H9 (cell line): ENCODE measurements at regions not wholly inside any gene's neighbourhood (a gene's known extent, or its start where the extent isn't known, plus 50 kb on each side); places are given as distances from the start of the nearest gene placed in this dataset.

Experiments
- DNase-seq: peaks from one replicate; pipeline ENCODE4 v3.0.0-alpha.2; 2017
- H2AFZ ChIP-seq: one replicate; pipeline ENCODE4 v1.6.1; 2013; ENCODE audit warnings: mild to moderate bottlenecking, low read length, control low read depth, moderate library complexity
- H2AK5ac ChIP-seq: 2 replicates; pipeline ENCODE4 v1.6.1; 2013; ENCODE audit warnings: low read length, control low read depth, mixed read lengths; ENCODE audit not compliant: insufficient read length
- H2BK120ac ChIP-seq: one replicate; pipeline ENCODE4 v1.6.1; 2013; ENCODE audit warnings: low read depth, mild to moderate bottlenecking, low read length, control low read depth, inconsistent platforms; ENCODE audit not compliant: poor library complexity, severe bottlenecking
- H2BK12ac ChIP-seq: 2 replicates; pipeline ENCODE4 v1.6.1; 2013; ENCODE audit warnings: low read length, control low read depth, mixed read lengths, low read depth; ENCODE audit not compliant: insufficient read length
- H2BK15ac ChIP-seq: 2 replicates; pipeline ENCODE4 v1.6.1; 2013; ENCODE audit warnings: low read depth, low read length, control low read depth
- H2BK20ac ChIP-seq: one replicate; pipeline ENCODE4 v1.6.1; 2013; ENCODE audit warnings: low read depth, mild to moderate bottlenecking, low read length, control low read depth, inconsistent platforms; ENCODE audit not compliant: poor library complexity, severe bottlenecking
- H2BK5ac ChIP-seq: 2 replicates; pipeline ENCODE4 v1.6.1; 2013; ENCODE audit warnings: low read length, control low read depth, mixed read lengths; ENCODE audit not compliant: insufficient read length
- H3K14ac ChIP-seq: 2 replicates; pipeline ENCODE4 v1.6.1; 2013; ENCODE audit warnings: low read length, control low read depth; ENCODE audit not compliant: insufficient read depth
- H3K18ac ChIP-seq: 2 replicates; pipeline ENCODE4 v1.6.1; 2013; ENCODE audit warnings: low read depth, mild to moderate bottlenecking, mixed read lengths, low read length, control low read depth; ENCODE audit not compliant: insufficient read length
- H3K23ac ChIP-seq: 2 replicates; pipeline ENCODE4 v1.6.1; 2013; ENCODE audit warnings: low read length, control low read depth, mixed read lengths, low read depth; ENCODE audit not compliant: insufficient read length
- H3K23me2 ChIP-seq: 2 replicates; pipeline ENCODE4 v1.6.1; 2013; ENCODE audit warnings: low read depth, mild to moderate bottlenecking, mixed read lengths, low read length, control low read depth; ENCODE audit not compliant: insufficient read length, poor library complexity, severe bottlenecking
- H3K27ac ChIP-seq: 2 replicates; pipeline ENCODE4 v1.5.1; 2013; ENCODE audit warnings: low read length, control low read depth, mixed read lengths, low read depth; ENCODE audit not compliant: insufficient read length
- H3K27me3 ChIP-seq: 2 replicates; pipeline ENCODE4 v1.6.1; 2013; ENCODE audit warnings: low read length, control low read depth, inconsistent platforms; ENCODE audit not compliant: insufficient read depth
- H3K4ac ChIP-seq: 2 replicates; pipeline ENCODE4 v1.6.1; 2013; ENCODE audit warnings: low read depth, mild to moderate bottlenecking, control low read depth, inconsistent platforms, low read length, moderate library complexity
- H3K4me1 ChIP-seq: 2 replicates; pipeline ENCODE4 v1.6.1; 2013; ENCODE audit warnings: low read length, control low read depth, inconsistent platforms; ENCODE audit not compliant: insufficient read depth
- H3K4me2 ChIP-seq: 2 replicates; pipeline ENCODE4 v1.6.1; 2013; ENCODE audit warnings: low read length, control low read depth, mixed read lengths; ENCODE audit not compliant: insufficient read length, insufficient read depth
- H3K56ac ChIP-seq: 2 replicates; pipeline ENCODE4 v1.6.1; 2013; ENCODE audit warnings: low read depth, mild to moderate bottlenecking, mixed read lengths, low read length, control low read depth; ENCODE audit not compliant: insufficient read length
- H3K79me1 ChIP-seq: 2 replicates; pipeline ENCODE4 v1.6.1; 2013; ENCODE audit warnings: low read depth, mild to moderate bottlenecking, moderate library complexity, low read length, control low read depth, inconsistent platforms; ENCODE audit not compliant: insufficient read depth, poor library complexity, severe bottlenecking
- H3K79me2 ChIP-seq: 2 replicates; pipeline ENCODE4 v1.6.1; 2013; ENCODE audit warnings: low read length, control low read depth, inconsistent platforms; ENCODE audit not compliant: insufficient read depth
- H3K9ac ChIP-seq: 2 replicates; pipeline ENCODE4 v1.6.1; 2013; ENCODE audit warnings: low read length, control low read depth, mixed read lengths; ENCODE audit not compliant: insufficient read length; ENCODE audit errors: extremely low read depth
- H3K9me3 ChIP-seq: one replicate; pipeline ENCODE4 v1.6.1; 2013; ENCODE audit warnings: low read depth, low read length, inconsistent platforms; ENCODE audit not compliant: control insufficient read depth
- H3T11ph ChIP-seq: one replicate; pipeline ENCODE4 v1.6.1; 2013; ENCODE audit warnings: mild to moderate bottlenecking, low read length, control low read depth, inconsistent platforms
- H4K20me1 ChIP-seq: one replicate; pipeline ENCODE4 v1.6.1; 2013; ENCODE audit not compliant: control insufficient read depth, insufficient read length, insufficient read depth
- H4K5ac ChIP-seq: 2 replicates; pipeline ENCODE4 v1.6.1; 2013; ENCODE audit warnings: low read depth, mild to moderate bottlenecking, mixed read lengths, low read length, control low read depth; ENCODE audit not compliant: insufficient read length
- H4K8ac ChIP-seq: replicated peaks from 2 replicates; pipeline ENCODE4 v1.6.1; 2013; ENCODE audit warnings: low read length, control low read depth, mixed read lengths, low read depth; ENCODE audit not compliant: insufficient read length
- H4K91ac ChIP-seq: 2 replicates; pipeline ENCODE4 v1.6.1; 2013; ENCODE audit warnings: low read depth, mild to moderate bottlenecking, moderate library complexity, mixed read lengths, low read length, control low read depth; ENCODE audit not compliant: insufficient read length
- H3K27ac Mint-ChIP-seq, 3 experiments: 2 replicates in 2 of 3; 3 replicates in 1 of 3; pipeline ENCODE4 v1.8.0; 2020 to 2021; ENCODE audit warnings: mixed read lengths in 3 of 3, mild to moderate bottlenecking in 1 of 3, moderate library complexity in 1 of 3
- H3K27me3 Mint-ChIP-seq: 2 replicates; pipeline ENCODE4 v1.8.0; 2021; ENCODE audit warnings: low read depth, mild to moderate bottlenecking, moderate library complexity, mixed read lengths
- H3K36me3 Mint-ChIP-seq, 3 experiments: 2 replicates in 2 of 3; 3 replicates in 1 of 3; pipeline ENCODE4 v1.8.0; 2020 to 2021; ENCODE audit warnings: low read depth in 3 of 3, mixed read lengths in 3 of 3; ENCODE audit not compliant: insufficient read depth in 1 of 3
- H3K4me1 Mint-ChIP-seq, 2 experiments: 2 replicates each; pipeline ENCODE4 v1.8.0; 2020; ENCODE audit warnings: mixed read lengths in 2 of 2
- H3K4me3 Mint-ChIP-seq, 2 experiments: 2 replicates in 1 of 2; 3 replicates in 1 of 2; pipeline ENCODE4 v1.8.0; 2020 to 2021; ENCODE audit warnings: mild to moderate bottlenecking in 2 of 2, mixed read lengths in 2 of 2, moderate library complexity in 1 of 2
- H3K9me3 Mint-ChIP-seq, 2 experiments: 2 replicates in 1 of 2; 3 replicates in 1 of 2; pipeline ENCODE4 v1.8.0; 2020; ENCODE audit warnings: mild to moderate bottlenecking in 2 of 2, mixed read lengths in 2 of 2, moderate library complexity in 1 of 2
- TF ChIP-seq, protein P1 (sequence below): fragments of 200-600 bp; sonication (generic); conservative IDR thresholded peaks from 3 replicates; pipeline ENCODE4 v1.8.0; 2021; ENCODE audit warnings: antibody characterized with exemption, mild to moderate bottlenecking

DNA sequence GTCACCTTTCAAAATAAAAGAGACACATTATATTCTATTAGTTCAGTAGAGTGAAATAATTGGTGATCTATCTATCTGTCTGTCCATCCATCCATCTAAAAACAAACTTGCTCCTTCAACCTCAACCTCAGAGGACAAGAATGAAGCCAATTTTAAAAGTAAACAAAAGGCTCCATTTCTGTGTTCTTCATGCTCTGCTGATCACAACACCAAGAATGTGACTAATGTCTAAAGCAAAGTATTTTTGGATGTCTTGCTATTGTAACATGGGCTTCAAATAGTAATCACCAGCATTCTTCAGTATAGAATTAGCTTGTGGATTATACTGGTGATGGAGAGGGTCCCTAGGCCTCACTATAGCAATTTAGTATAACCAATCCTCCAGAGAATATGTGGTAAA lies 1304.4 kb downstream of the MAT2B start:
- no peaks in the 10 kb centered on the region for H3K79me1 ChIP-seq
- H2AFZ ChIP-seq = no peak overlapping the region
- no peaks in the 10 kb centered on the region for H3K9me3 ChIP-seq
- H2BK120ac ChIP-seq = no peak overlapping the region
- Mint-ChIP-seq H3K4me3 (no peak overlapping the region), H3K27me3 (no peaks in the 10 kb centered on the region), H3K36me3 (no peaks in the 10 kb centered on the region; a peak in 1 of 7 replicates), H3K27ac (no peak overlapping the region), H3K4me1 (no peaks in the 10 kb centered on the region), H3K9me3 (no peaks in the 10 kb centered on the region)
- H3K4ac ChIP-seq = no peak overlapping the region
- H2AK5ac ChIP-seq = no peak overlapping the region
- no peak overlapping the region for H2BK12ac ChIP-seq
- H4K5ac ChIP-seq = no peak overlapping the region
- no peak overlapping the region for H3T11ph ChIP-seq
- no peak overlapping the region for H2BK20ac ChIP-seq
- no peaks in the 10 kb centered on the region for H3K23me2 ChIP-seq
- TF ChIP-seq, protein P1, sequence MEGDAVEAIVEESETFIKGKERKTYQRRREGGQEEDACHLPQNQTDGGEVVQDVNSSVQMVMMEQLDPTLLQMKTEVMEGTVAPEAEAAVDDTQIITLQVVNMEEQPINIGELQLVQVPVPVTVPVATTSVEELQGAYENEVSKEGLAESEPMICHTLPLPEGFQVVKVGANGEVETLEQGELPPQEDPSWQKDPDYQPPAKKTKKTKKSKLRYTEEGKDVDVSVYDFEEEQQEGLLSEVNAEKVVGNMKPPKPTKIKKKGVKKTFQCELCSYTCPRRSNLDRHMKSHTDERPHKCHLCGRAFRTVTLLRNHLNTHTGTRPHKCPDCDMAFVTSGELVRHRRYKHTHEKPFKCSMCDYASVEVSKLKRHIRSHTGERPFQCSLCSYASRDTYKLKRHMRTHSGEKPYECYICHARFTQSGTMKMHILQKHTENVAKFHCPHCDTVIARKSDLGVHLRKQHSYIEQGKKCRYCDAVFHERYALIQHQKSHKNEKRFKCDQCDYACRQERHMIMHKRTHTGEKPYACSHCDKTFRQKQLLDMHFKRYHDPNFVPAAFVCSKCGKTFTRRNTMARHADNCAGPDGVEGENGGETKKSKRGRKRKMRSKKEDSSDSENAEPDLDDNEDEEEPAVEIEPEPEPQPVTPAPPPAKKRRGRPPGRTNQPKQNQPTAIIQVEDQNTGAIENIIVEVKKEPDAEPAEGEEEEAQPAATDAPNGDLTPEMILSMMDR = no peak
- H3K4me2 ChIP-seq = no peak overlapping the region
- no peak overlapping the region for H2BK15ac ChIP-seq
- H3K27ac ChIP-seq = no peak overlapping the region
- H3K23ac ChIP-seq = no peak overlapping the region
- no peak for DNase-seq
- no peaks in the 10 kb centered on the region for H3K4me1 ChIP-seq
- H3K27me3 ChIP-seq = no peaks in the 10 kb centered on the region
- H4K91ac ChIP-seq = no peak overlapping the region
- H3K14ac ChIP-seq = no peak overlapping the region
- H4K8ac ChIP-seq = no peak overlapping the region
- H2BK5ac ChIP-seq = no peak overlapping the region
- H3K79me2 ChIP-seq = no peaks in the 10 kb centered on the region
- H4K20me1 ChIP-seq = no peaks in the 10 kb centered on the region
- no peak overlapping the region for H3K9ac ChIP-seq
- H3K18ac ChIP-seq = no peak overlapping the region
- H3K56ac ChIP-seq = no peak overlapping the region
